ENCODE measurements at regions not wholly inside any gene's neighbourhood (a gene's known extent, or its start where the extent isn't known, plus 50 kb on each side); places are given as distances from the start of the nearest gene placed in this dataset.
"Not testable (repeated sequence)": the region's sequence is repeated elsewhere in the genome, so short reads cannot be mapped to it uniquely, and the experiment has no call there.

- TF ChIP-seq, protein P1, sequence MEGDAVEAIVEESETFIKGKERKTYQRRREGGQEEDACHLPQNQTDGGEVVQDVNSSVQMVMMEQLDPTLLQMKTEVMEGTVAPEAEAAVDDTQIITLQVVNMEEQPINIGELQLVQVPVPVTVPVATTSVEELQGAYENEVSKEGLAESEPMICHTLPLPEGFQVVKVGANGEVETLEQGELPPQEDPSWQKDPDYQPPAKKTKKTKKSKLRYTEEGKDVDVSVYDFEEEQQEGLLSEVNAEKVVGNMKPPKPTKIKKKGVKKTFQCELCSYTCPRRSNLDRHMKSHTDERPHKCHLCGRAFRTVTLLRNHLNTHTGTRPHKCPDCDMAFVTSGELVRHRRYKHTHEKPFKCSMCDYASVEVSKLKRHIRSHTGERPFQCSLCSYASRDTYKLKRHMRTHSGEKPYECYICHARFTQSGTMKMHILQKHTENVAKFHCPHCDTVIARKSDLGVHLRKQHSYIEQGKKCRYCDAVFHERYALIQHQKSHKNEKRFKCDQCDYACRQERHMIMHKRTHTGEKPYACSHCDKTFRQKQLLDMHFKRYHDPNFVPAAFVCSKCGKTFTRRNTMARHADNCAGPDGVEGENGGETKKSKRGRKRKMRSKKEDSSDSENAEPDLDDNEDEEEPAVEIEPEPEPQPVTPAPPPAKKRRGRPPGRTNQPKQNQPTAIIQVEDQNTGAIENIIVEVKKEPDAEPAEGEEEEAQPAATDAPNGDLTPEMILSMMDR (IDR thresholded peaks at IDR 0.05; ENCODE audit: low read depth, low read length): not testable (repeated sequence)
- TF ChIP-seq EZH2phosphoT487 (IDR thresholded peaks at IDR 0.05; ENCODE audit: low read depth): not testable (repeated sequence)
These were observed 126.6 kb downstream of the POTEH start for GRCh38 chr22:15816470-15816869.

All from OCI-LY3 (cell line).